HG03095 (cell line): ENCODE measurements at regions not wholly inside any gene's neighbourhood (a gene's known extent, or its start where the extent isn't known, plus 50 kb on each side); places are given as distances from the start of the nearest gene placed in this dataset.
"Not testable (repeated sequence)": the region's sequence is repeated elsewhere in the genome, so short reads cannot be mapped to it uniquely, and the experiment has no call there.

Experiments used
- ATAC-seq: cut with Tn5 transposase; IDR thresholded peaks from one replicate; pipeline ENCODE4 v1.9.1; 2021; ENCODE audit warnings: moderate library complexity; ENCODE audit not compliant: unreplicated experiment

DNA sequence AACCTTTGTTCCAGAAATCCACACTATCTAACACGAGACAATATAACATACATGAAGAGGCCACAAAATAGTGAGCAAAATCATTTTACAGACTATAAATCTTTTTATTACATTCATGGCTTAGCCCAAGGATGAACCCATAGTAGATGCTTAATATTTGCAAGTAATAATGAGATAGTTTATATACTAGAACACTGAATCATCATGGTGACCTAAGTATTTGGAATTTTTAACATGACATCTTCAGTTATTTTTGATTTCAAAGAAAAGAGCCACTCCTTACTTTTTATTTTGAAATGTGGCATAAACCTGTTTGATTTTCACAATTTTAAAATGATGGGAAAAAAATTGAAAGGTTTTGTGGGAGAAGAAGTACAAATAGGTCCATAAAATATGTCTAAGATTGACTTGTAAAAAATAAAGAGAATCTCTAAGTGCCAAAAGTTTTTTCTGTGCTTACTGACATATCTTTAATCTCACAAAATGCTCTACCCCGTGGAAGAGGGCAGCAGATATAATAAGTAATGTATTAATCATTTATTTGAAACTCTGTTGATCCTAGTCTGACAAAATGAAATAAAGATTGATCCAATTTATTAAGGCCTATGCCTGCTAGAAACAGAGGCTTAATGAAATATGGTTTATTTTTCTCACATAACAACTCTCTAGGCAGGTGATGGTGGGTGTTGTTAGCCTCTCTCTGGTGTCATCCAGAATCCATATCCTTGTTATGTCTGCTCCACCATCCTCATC is 224.5 kb upstream of the CENPE start:
- no peak for ATAC-seq

DNA sequence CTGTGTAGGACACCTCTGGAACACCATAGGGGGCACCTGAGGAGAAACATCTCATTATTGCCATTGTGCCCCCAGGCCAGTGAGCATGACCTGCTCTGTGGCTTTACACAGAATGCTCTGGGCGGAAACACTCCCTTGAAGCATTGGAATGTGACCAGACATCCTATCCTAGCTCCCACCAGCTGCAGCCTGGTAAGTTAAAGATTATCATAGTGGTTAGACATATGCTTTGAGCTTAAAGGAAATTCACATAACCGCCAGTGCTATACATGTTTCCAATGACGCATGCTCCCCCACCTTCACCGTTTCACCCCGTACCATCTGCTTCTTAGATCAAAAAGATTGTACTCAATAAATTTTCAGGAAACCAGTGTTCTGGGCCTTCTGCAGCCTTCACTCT is 217.7 kb upstream of the CENPE start:
- no peak for ATAC-seq

GRCh38 chr4:103412646-103413045 is 214.5 kb upstream of the CENPE start:
- ATAC-seq = not testable (repeated sequence)

GRCh38 chr4:103410386-103410785 is 212.2 kb upstream of the CENPE start:
- ATAC-seq = no peak

DNA sequence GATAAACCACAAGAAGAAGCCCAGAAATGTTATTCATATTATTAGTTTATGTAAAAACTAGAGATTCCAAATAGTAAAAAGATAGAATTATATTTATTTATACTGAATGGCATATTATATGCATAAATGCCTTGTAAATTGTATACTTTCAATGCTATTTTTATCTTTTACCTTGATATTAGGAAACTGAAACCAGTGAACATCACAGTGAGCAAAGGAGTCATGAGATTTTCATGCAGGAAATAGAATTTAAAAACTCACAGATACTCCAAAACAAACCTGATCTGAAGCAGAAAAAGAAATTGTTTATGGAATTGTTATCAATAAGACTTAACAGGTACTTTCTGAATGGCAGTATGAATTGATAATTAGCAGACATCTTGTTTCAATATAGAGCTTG is 207.3 kb upstream of the CENPE start:
- ATAC-seq = no peak

DNA sequence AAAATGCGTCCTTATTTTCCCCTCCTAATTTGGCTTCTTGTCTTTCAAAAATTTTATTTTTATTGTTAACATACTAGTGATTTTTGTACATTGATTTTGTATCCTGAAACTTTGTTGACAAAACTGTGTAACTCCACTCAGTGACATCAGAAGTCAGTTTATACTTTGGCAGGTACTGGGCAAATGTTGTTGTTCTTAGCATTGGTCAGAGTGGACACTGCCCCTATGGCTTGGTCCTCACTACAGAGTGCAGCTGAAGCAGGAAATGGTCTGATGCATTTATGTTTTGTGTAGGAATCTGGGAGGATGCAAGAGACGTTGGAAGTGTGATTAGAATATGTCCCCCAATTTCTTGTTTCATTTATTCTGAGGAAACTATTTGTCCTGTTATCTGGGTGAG is 205.5 kb upstream of the CENPE start:
- ATAC-seq = no peak

DNA sequence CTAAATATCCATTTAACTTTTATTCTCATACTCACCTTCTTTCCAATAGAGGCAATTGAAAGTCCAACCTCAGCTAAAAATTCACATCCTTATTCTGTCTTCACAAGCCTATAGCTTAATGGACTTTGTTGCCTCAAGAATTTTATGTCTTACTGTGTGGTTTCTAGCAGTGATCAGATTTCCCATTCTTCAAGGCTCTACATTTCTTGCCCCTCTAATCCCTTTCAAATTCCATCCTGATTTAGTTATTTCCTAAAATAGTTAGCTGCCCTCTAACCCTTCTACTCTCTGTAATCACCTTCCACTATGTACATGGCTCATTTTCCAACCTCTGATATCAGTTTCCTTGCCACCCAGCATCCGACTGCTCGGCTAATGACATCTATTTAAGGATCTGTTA is 204.1 kb upstream of the CENPE start:
- ATAC-seq = no peak

DNA sequence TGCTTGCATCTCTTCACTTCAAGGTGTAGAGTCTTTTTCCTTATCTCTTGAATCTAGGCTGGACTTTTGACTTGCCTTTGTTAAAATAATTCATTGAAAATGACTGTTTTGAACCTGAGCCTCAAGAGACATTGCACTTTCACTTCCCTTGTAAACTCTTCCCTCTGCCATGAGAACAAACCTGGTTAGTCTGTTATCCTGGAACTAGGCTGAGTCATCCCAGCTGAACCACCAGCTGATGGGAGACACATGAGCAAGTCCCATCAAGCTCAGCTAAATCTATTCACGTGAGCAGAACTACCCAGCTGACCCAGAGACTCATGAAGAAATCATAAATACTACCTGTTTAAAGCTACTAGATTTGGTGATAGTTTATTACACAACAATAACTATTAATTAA is 202.3 kb upstream of the CENPE start:
- ATAC-seq = peak; percentile 70

DNA sequence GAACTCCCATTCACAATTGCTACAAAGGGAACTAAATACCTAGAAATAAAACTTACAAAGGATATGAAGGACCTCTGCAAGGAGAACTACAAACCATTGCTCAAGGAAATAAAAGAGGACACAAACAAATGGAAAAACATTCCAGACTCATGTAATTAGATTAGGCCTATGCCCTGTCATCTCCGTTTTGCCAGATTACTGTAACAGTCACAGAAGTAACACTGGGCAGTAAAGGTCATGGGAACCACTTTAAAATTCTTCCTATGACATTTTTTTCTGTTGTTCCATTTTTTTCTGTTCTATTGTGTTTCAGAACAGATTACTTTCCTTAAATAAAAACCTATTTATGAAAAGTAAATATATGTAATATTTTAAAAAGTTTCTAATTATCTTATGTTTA is 199.4 kb upstream of the CENPE start:
- ATAC-seq = no peak

DNA sequence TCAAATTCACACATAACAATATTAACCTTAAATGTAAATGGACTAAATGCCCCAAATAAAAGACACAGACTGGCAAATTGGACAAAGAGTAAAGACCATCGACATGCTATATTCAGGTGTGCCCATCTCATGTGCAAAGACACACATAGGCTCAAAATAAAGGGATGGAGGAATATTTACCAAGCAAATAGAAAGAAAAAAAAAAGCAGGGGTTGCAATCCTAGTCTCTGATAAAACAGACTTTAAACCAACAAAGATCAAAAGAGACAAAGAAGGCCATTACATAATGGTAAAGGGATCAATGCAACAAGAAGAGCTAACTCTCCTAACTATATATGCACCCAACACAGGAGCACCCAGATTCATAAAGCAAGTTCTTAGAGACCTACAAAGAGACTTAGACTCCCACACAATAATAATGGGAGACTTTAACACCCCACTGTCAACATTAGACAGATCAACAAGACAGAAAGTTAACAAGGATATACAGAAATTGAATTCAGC is 189.4 kb upstream of the CENPE start:
- not testable (repeated sequence) for ATAC-seq

GRCh38 chr4:103385565-103385964 is 187.4 kb upstream of the CENPE start:
- not testable (repeated sequence) for ATAC-seq

- ATAC-seq = no peak
Measured at GRCh38 chr4:103375278-103375677, 177.1 kb upstream of the CENPE start.

DNA sequence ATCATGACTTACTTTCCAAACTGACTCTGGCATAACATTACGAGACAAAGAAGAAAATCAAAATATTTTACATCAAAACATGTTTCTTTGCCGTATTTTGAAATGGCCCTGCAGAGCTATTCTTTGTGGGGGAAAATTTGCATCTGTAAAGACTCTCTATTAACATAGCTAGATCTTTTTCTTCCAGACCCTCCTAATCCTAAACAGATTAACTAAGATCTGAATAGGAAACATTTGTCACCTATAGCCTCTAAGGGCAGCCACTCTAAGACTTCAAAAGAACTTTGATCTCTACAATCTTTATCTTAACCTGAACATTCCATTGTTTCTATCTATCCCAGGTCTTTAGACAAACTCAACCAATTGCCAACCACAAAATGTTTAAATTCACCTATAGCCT is 176.6 kb upstream of the CENPE start:
- no peak for ATAC-seq

DNA sequence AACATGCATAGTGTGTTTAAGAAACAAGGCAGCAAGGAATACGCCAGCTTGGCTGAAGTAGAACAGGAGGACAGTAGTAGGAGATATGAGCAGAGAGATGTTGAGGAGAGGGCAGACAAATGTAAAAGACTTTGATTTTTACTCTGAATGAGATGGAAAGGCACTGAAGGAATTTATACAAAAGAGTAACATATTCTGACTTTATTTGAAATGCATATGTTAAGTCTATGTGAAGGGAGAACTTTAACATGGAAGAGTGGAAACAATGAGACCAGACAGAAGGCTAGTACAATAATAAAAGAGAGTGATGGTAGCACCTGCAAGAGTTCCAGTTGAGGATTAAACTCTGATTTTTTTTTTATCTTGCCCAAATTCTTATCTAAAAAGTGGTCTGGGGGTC is 176.2 kb upstream of the CENPE start:
- no peak for ATAC-seq

GRCh38 chr4:103372002-103372558 is 173.9 kb upstream of the CENPE start:
- no peak for ATAC-seq

GRCh38 chr4:103370336-103370735 is 172.2 kb upstream of the CENPE start:
- ATAC-seq = no peak

GRCh38 chr4:103365285-103365684 is 167.1 kb upstream of the CENPE start:
- no peak for ATAC-seq

- no peak for ATAC-seq
Measured at GRCh38 chr4:103364083-103364482, 165.9 kb upstream of the CENPE start.

GRCh38 chr4:103361926-103362325 is 163.8 kb upstream of the CENPE start:
- no peak for ATAC-seq

- no peak for ATAC-seq
Measured at GRCh38 chr4:103359900-103360299, 161.8 kb upstream of the CENPE start.

GRCh38 chr4:103354006-103354405 is 155.9 kb upstream of the CENPE start:
- ATAC-seq = no peak

GRCh38 chr4:103329642-103330041 is 131.5 kb upstream of the CENPE start:
- no peak for ATAC-seq

GRCh38 chr4:103324811-103325210 is 126.7 kb upstream of the CENPE start:
- no peak for ATAC-seq
